Neural crest cell (in vitro differentiated cells): ENCODE measurements at regions not wholly inside any gene's neighbourhood (a gene's known extent, or its start where the extent isn't known, plus 50 kb on each side); places are given as distances from the start of the nearest gene placed in this dataset.

ENCODE experiments used
- DNase-seq: peaks from one replicate; pipeline ENCODE4 v3.0.0; 2021; ENCODE audit warnings: low read depth, mixed read lengths, low spot score
- H3K27ac Mint-ChIP-seq: one replicate; pipeline ENCODE4 v1.8.0; 2021; ENCODE audit warnings: mild to moderate bottlenecking, mixed read lengths; ENCODE audit not compliant: unreplicated experiment
- H3K27me3 Mint-ChIP-seq: 2 replicates; pipeline ENCODE4 v1.8.0; 2021; ENCODE audit warnings: low read depth, mild to moderate bottlenecking, mixed read lengths
- H3K36me3 Mint-ChIP-seq: 2 replicates; pipeline ENCODE4 v1.8.0; 2021; ENCODE audit warnings: low read depth, mild to moderate bottlenecking, mixed read lengths
- H3K4me1 Mint-ChIP-seq: 2 replicates; pipeline ENCODE4 v1.8.0; 2021; ENCODE audit warnings: mixed read lengths
- H3K4me3 Mint-ChIP-seq: one replicate; pipeline ENCODE4 v1.8.0; 2021; ENCODE audit warnings: mild to moderate bottlenecking, mixed read lengths
- H3K9me3 Mint-ChIP-seq: 2 replicates; pipeline ENCODE4 v1.8.0; 2021; ENCODE audit warnings: mixed read lengths
- CTCF ChIP-seq: fragments of 200-600 bp; sonication (generic); conservative IDR thresholded peaks from 2 replicates; pipeline ENCODE4 v1.5.0; 2021; ENCODE audit warnings: antibody characterized with exemption, mild to moderate bottlenecking

GRCh38 chr5:165919196-165919595, 2372.2 kb upstream of the WWC1 start:
- no peak for TF ChIP-seq CTCF
- peaks cover 2% of the 10 kb centered on the region for H3K36me3 Mint-ChIP-seq
- H3K9me3 Mint-ChIP-seq: peaks cover 5% of the 10 kb centered on the region
- no peaks in the 10 kb centered on the region for H3K27me3 Mint-ChIP-seq
- no peaks in the 10 kb centered on the region for H3K4me1 Mint-ChIP-seq
- H3K27ac Mint-ChIP-seq: no peak overlapping the region
- DNase-seq: no peak
- H3K4me3 Mint-ChIP-seq: no peak overlapping the region

GRCh38 chr5:165920655-165921054, 2370.8 kb upstream of the WWC1 start:
- H3K4me1 Mint-ChIP-seq: no peaks in the 10 kb centered on the region
- H3K27ac Mint-ChIP-seq: no peak overlapping the region
- no peak for TF ChIP-seq CTCF
- H3K9me3 Mint-ChIP-seq: peaks cover 5% of the 10 kb centered on the region
- no peaks in the 10 kb centered on the region for H3K27me3 Mint-ChIP-seq
- DNase-seq: no peak
- no peak overlapping the region for H3K4me3 Mint-ChIP-seq
- peaks cover 2% of the 10 kb centered on the region for H3K36me3 Mint-ChIP-seq

- DNase-seq: no peak
- H3K27ac Mint-ChIP-seq: no peak overlapping the region
- peaks cover 2% of the 10 kb centered on the region for H3K9me3 Mint-ChIP-seq
- no peaks in the 10 kb centered on the region for H3K27me3 Mint-ChIP-seq
- no peak overlapping the region for H3K4me3 Mint-ChIP-seq
- H3K4me1 Mint-ChIP-seq: no peaks in the 10 kb centered on the region
- TF ChIP-seq CTCF: no peak
- H3K36me3 Mint-ChIP-seq: peaks cover 4% of the 10 kb centered on the region
Observed at GRCh38 chr5:165928971-165929370, 2362.5 kb upstream of the WWC1 start.

- TF ChIP-seq CTCF: no peak
- Mint-ChIP-seq H3K9me3 (no peaks in the 10 kb centered on the region), H3K27me3 (no peaks in the 10 kb centered on the region), H3K36me3 (no peaks in the 10 kb centered on the region), H3K27ac (no peak overlapping the region), H3K4me1 (no peaks in the 10 kb centered on the region), H3K4me3 (no peak overlapping the region)
- no peak for DNase-seq
Observed at GRCh38 chr5:165940541-165940940, 2350.9 kb upstream of the WWC1 start.

- DNase-seq: no peak
- no peaks in the 10 kb centered on the region for H3K4me1 Mint-ChIP-seq
- H3K9me3 Mint-ChIP-seq: no peaks in the 10 kb centered on the region
- no peaks in the 10 kb centered on the region for H3K36me3 Mint-ChIP-seq
- no peaks in the 10 kb centered on the region for H3K27me3 Mint-ChIP-seq
- H3K27ac Mint-ChIP-seq: no peak overlapping the region
- no peak overlapping the region for H3K4me3 Mint-ChIP-seq
- TF ChIP-seq CTCF: no peak
Observed at GRCh38 chr5:165956854-165957253, 2334.6 kb upstream of the WWC1 start.

GRCh38 chr5:165981671-165982070, 2309.8 kb upstream of the WWC1 start:
- no peak overlapping the region for H3K4me3 Mint-ChIP-seq
- TF ChIP-seq CTCF: no peak
- no peak for DNase-seq
- peaks cover 3% of the 10 kb centered on the region for H3K9me3 Mint-ChIP-seq
- H3K27me3 Mint-ChIP-seq: no peaks in the 10 kb centered on the region
- no peaks in the 10 kb centered on the region for H3K4me1 Mint-ChIP-seq
- H3K36me3 Mint-ChIP-seq: no peaks in the 10 kb centered on the region
- no peak overlapping the region for H3K27ac Mint-ChIP-seq
